GM18868 (cell line): ENCODE measurements at regions not wholly inside any gene's neighbourhood (a gene's known extent, or its start where the extent isn't known, plus 50 kb on each side); places are given as distances from the start of the nearest gene placed in this dataset.
"Not testable (repeated sequence)": the region's sequence is repeated elsewhere in the genome, so short reads cannot be mapped to it uniquely, and the experiment has no call there.

ENCODE experiments used
- ATAC-seq: cut with Tn5 transposase; IDR thresholded peaks from one replicate; pipeline ENCODE4 v1.9.1; 2021; ENCODE audit warnings: mild to moderate bottlenecking, moderate library complexity; ENCODE audit not compliant: unreplicated experiment

GRCh38 chr2:147438882-147439281, 405.9 kb upstream of the ACVR2A start:
- ATAC-seq = no peak

GRCh38 chr2:147433822-147434221, 411.0 kb upstream of the ACVR2A start:
- ATAC-seq = no peak

- no peak for ATAC-seq
Observed at GRCh38 chr2:147430408-147430807, 414.4 kb upstream of the ACVR2A start.

- no peak for ATAC-seq
Observed at GRCh38 chr2:147428120-147428747, 416.6 kb upstream of the ACVR2A start.

- no peak for ATAC-seq
Observed at GRCh38 chr2:147425437-147426029, 419.3 kb upstream of the ACVR2A start.

- no peak for ATAC-seq
Observed at GRCh38 chr2:147424766-147425165, 420.1 kb upstream of the ACVR2A start.

GRCh38 chr2:147420947-147421675, 423.7 kb upstream of the ACVR2A start:
- ATAC-seq = no peak

GRCh38 chr2:147420517-147420916, 424.3 kb upstream of the ACVR2A start:
- ATAC-seq = no peak

- no peak for ATAC-seq
Observed at GRCh38 chr2:147416099-147416498, 428.7 kb upstream of the ACVR2A start.

GRCh38 chr2:147414656-147415055, 430.2 kb upstream of the ACVR2A start:
- not testable (repeated sequence) for ATAC-seq

- no peak for ATAC-seq
Observed at GRCh38 chr2:147408357-147408756, 436.5 kb upstream of the ACVR2A start.

- peak; percentile 46 for ATAC-seq
Observed at GRCh38 chr2:147405651-147406050, 439.2 kb upstream of the ACVR2A start.

- ATAC-seq = no peak
Observed at GRCh38 chr2:147398996-147399395, 445.8 kb upstream of the ACVR2A start.

- ATAC-seq = no peak
Observed at GRCh38 chr2:147398301-147398700, 446.5 kb upstream of the ACVR2A start.

GRCh38 chr2:147396890-147397289, 447.9 kb upstream of the ACVR2A start:
- ATAC-seq = no peak

- no peak for ATAC-seq
Observed at GRCh38 chr2:147394179-147394790, 450.5 kb upstream of the ACVR2A start.

- no peak for ATAC-seq
Observed at GRCh38 chr2:147392180-147392579, 452.6 kb upstream of the ACVR2A start.

- no peak for ATAC-seq
Observed at GRCh38 chr2:147390475-147390874, 454.4 kb upstream of the ACVR2A start.

GRCh38 chr2:147389218-147389617, 455.6 kb upstream of the ACVR2A start:
- no peak for ATAC-seq

- ATAC-seq = no peak
Observed at GRCh38 chr2:147388217-147388616, 456.6 kb upstream of the ACVR2A start.

GRCh38 chr2:147386284-147386683, 458.5 kb upstream of the ACVR2A start:
- no peak for ATAC-seq

- ATAC-seq = no peak
Observed at GRCh38 chr2:147385600-147385999, 459.2 kb upstream of the ACVR2A start.
